Kidney tubule cell (primary cell): ENCODE measurements at regions not wholly inside any gene's neighbourhood (a gene's known extent, or its start where the extent isn't known, plus 50 kb on each side); places are given as distances from the start of the nearest gene placed in this dataset.
"Not testable (repeated sequence)": the region's sequence is repeated elsewhere in the genome, so short reads cannot be mapped to it uniquely, and the experiment has no call there.

Source experiments
- DNase-seq: peaks from one replicate; pipeline ENCODE4 v3.0.0-alpha.2; 2018; ENCODE audit warnings: low spot score

DNA sequence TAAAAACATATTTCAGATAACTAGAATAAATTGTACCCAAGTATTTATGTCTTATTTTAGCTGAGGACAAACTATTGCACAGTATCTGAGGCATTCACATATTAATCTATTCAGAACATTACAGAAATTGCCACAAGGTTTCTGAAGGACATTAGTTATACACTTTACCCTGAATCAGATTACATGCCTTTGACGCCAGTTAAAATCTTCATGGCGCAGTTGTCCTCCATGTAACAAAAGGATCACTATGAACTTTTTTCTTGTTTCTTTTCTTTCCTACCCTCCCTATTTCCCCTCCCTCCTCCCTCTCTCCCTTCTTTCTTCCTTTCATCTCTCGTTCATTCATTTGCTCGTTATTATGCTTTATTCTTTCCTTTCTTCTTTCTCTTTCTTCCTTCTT is 176.6 kb upstream of the KITLG start:
- no peak for DNase-seq

DNA sequence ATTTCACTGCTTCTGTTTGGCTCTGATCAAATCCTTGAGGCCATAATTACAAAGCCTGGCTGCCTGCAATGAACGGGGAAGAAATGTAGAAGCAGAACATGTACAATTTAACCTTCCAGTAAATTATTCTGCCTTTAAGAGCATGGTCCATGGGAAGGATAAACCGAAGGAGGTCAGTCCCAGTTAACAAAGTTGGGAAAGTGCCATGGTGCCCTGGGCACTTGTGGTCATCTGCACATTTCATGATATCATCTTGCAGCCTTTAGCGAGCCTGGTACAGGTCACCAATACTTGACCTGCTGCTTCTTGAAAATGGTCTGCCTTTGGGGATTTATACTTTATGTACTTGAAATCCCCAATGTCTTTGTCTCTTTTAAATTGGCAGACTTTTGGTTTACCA is 175.9 kb upstream of the KITLG start:
- DNase-seq, result no peak

DNA sequence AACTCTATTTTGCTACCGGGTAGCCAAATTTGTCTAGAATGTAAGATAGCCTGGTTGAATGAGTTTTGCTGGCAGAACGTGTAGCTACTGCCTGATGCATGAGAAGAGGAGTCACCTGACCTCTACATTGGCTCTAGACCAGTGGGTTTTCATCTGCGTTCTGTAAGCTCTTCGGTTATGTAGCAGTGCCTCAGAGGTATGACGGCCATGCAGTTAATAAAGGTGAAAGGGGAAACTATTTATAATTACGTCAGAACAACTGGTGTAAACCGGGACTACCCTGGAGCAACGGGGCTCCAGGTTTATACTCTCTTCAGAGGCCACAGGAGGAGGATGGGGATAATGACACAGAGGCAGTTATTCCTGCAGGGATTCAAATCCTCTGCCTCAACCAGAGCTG is 173.4 kb upstream of the KITLG start:
- DNase-seq, result peak; percentile 77

DNA sequence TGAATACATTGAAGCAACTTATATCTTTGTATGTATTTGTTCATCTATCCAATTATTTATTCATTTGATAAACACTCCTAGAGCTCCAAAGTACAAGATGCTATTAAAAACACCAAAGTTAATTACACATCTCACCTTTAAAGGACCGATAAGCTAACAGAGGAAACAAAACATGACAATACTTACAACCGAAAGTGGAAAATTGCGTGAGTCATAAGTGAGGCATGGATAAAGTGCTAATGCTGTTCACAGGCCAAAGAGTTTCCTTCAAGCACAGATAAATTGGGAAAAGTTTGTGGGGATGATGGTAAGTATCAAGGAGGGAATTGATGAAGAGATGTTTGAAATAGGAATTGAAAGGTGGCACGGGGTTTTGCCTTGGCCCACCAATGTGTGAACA is 172.8 kb upstream of the KITLG start:
- DNase-seq, result peak; percentile 71

GRCh38 chr12:88752183-88752582 is 171.9 kb upstream of the KITLG start:
- DNase-seq, result no peak

DNA sequence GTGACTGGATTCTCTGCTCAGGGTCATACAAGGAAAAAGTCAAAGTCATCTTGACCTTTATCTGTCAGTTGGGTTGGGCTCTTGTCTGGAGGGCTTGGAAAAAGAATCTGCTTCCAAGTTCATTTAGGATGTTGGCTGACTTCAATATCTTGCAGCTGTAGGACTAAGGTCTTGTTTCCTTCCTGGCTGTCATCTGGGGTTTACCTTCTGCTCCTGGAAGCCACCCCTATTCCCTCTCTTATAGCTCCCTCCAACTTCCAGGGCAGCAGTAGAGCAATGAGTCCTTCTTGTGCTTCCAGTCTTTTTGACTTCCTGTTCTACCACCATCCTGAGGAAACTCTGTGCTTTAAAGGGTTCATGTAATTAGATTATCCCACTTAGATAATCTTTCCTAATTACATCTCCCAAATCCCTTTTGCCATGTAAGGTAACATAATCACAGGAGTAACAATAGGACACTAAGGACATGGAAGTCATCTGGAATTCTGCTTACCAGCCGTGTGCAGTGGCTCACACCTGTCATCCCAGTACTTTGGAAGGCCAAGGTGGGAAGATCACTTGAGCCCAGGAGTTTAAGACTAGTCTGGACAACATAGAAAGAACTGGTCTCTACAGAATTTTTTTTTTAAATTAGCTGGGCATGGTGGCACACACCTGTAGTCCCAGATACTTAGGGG is 170.7 kb upstream of the KITLG start:
- no peak for DNase-seq

- no peak for DNase-seq
These were observed 166.1 kb upstream of the KITLG start for GRCh38 chr12:88746386-88746785.

DNA sequence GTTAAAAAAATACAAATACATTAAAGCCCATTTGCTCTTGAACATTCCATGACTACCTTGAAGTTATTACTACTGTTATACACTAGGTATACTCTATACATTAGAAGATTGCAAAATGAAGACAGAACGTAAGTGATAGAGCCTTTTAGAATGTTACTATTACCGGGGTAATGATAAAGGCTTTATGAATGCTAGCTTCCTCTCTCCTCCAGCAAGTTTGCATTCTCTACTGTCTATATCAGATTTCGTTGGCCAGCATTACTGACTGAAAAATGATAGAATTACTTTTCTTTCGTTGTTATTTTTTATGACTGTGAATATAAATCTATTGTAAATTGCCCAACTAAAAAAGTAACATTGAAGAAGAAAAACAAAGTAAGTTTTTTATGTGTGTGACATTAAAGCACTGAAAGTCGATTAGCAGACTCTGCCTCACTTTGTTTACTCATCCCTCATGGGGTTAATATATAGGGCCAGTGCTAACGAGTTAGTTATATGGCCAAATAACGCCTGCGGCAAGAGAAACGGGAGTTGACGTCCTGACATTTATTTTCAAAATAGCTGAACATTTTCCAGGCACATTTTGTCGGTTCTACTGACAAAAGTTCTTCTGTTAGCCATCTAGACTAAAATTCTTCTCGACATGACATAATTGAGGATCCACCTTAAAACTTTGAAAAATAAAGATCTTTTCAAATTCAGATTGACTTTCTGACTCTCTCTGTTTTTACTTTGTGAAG is 163.8 kb upstream of the KITLG start:
- no peak for DNase-seq

DNA sequence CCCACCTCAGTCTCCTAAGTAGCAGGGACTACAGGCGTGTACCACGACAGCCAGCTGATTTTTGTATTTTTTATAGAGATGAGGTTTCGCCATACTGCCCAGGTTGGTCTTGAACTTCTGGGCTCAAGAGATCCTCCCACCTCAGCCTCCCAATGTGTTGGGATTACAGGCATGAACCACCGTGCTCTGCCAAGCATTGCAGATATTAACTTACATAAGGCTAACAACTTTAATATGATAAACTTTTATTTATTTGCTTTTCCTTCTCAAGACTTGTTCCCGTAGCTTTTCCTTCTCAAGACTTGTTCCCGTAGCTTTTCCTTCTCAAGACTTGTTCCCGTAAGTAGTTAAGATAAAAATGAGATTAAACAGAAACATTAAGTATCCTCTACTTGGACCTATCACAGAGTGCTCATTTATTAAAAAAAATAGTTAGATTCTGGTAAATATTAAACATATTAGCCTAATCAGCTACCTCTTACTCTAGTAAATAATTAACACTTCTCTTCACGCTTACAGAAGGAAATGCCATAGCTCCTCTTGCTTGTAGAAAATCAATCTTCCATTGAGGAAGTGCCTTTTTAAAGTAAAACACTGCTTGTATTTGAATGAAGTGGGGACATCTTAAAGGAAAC is 157.7 kb upstream of the KITLG start:
- DNase-seq, result peak; percentile 64

DNA sequence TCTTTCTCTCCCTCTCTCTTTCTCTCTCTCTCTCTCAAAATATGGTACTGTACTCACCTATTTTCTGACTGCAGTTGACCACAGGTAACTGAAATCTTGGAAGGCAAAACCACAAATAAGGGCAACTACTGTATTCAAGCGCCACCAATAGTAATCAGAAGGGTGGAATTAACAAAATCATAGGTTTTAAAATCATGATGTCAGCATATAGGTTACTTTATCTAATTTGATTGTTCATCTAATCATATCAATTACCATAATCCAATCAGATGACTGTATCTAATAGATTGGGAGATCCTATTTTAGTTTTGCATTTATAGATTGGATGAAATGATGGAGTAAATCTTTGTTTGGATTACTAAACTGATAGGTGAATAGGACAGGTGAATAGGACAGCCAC is 155.8 kb upstream of the KITLG start:
- DNase-seq, result no peak

DNA sequence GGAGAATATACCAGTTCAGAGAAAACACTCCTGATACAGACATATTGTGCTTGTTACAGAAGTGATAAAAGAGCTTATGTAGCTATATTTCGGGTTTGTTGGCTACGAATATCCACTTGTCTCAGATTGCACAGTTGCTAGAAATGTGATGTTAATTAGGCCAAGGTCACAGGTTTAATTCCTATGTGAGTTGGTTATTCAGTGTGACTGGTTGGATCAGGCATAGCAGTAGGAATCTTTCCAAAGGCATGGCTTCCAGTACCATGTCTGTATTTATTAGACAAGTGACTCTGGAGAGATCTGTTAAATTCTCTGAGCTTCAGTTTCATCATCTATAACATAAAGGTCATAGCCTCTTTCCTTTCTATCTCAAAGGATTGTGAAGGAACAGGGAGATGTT is 152.7 kb upstream of the KITLG start:
- no peak for DNase-seq

GRCh38 chr12:88729196-88729595 is 148.9 kb upstream of the KITLG start:
- no peak for DNase-seq

GRCh38 chr12:88726806-88727720 is 146.8 kb upstream of the KITLG start:
- peak; percentile 22 for DNase-seq

DNA sequence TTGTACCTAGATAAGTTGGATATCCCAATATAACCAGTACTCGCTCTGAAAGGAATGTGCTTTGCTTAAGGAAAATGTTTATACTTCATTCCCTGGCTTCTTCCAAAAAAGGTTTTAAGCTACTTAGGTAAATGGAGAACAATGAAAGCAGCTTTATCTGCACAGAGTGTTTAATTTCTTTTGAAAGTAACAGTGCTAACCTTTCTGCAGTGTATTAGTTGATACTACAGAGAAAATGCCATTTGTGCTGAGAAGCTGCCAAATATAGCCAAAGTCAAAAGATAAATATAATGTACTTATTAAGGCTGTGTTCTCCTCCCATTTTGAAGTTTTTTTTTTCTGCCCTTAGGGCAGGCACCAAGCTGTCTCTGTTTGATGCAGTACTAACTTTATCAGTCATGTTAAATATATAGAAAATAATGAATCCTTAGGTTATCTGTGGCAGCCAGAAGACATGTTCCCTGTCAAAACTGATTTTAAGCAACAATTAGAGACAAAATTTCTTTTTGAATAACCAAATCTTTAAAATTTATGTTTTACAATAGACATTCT is 145.4 kb upstream of the KITLG start:
- no peak for DNase-seq

DNA sequence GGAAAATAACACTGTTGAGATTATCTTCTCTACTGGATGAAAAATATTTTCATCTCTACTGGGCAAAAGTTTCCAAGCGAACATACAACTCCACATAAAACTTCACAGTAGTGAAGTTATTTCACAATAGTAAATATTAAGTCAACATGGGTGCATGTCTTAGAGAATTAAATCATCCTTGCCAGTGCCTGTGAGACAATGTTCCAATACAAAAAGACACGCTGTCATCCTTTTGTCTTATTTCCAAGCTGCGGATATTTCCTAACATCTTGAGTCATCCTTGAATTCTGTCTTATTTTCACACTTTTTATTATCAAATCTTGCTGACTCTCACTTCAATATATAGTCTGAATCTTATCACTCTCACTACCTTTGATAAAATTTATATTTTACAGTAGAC is 142.9 kb upstream of the KITLG start:
- DNase-seq, result no peak

DNA sequence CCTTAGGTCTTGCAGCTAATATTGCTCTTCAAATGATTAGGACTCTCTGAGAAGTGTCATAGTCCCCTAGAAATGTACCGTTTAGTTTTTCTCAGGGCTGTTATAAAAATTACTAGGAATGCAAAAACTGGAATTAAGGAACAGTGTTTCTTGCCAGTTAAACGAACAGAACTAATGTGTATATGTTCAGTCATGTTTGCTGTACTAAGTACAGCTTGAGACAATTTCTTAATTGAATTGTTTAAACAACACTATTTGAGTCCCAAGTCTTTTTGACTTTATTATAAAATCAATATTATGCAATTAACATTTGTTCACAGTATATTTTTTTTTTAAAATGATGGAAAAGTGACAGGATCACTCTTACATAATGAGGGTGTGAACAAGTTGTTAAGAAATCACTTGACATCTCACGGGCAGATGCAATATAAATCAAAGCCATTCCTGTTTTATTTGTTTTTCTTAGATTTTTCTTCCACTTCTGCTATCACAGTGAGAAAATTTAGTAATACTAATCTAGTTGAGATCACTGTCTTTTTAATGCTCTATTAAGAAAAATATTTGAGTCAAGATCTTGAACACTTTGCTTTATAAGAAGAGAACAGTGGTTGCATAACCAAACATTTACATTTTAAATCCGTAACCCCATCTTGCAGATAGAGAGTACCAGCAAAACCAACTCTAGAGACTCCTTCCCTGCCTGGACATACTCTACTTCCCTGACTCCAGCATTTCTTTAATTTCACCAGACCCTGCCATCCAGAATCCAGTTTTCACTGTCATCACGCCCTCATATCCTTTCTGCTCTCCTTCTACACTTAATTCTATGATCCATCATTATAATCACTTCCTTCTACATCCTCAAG is 140.7 kb upstream of the KITLG start:
- DNase-seq, result no peak

DNA sequence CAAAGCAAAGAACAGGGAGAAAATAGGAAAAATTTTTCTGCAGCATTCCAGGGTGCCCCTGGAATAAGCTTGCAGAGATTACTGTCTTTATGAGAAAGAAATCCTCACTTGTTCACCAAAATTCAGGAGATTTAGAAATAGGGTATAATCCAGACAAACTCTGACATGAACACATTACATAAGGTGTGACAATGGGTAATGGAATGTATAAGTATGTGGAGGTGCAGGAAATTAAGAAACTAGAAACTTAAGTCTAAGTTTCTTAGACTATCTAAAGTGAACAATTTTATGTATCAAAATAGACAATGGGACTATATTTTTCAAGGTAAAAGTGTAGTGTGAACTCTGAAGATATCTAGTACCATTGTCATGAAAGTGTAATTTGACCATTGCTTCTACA is 140.0 kb upstream of the KITLG start:
- no peak for DNase-seq

GRCh38 chr12:88717188-88717587 is 136.9 kb upstream of the KITLG start:
- DNase-seq, result no peak

- DNase-seq, result no peak
These were observed 136.0 kb upstream of the KITLG start for GRCh38 chr12:88716240-88716639.

- no peak for DNase-seq
These were observed 135.4 kb upstream of the KITLG start for GRCh38 chr12:88715673-88716072.

DNA sequence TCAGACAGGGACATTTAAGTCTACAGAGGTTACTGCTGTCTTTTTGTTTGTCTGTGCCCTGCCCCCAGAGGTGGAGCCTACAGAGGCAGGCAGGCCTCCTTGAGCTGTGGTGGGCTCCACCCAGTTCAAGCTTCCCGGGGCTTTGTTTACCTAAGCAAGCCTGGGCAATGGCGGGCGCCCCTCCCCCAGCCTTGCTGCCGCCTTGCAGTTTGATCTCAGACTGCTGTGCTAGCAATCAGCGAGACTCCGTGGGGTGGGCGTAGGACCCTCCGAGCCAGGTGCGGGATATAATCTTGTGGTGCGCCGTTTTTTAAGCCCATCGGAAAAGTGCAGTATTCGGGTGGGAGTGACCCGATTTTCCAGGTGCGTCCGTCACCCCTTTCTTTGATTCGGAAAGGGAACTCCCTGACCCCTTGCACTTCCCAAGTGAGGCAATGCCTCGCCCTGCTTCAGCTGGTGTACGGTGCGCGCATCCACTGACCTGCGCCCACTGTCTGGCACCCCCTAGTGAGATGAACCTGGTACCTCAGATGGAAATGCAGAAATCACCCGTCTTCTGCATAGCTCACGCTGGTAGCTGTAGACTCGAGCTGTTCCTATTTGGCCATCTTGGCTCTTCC is 134.1 kb upstream of the KITLG start:
- not testable (repeated sequence) for DNase-seq
